ENCODE measurements at regions not wholly inside any gene's neighbourhood (a gene's known extent, or its start where the extent isn't known, plus 50 kb on each side); places are given as distances from the start of the nearest gene placed in this dataset.

- no peak overlapping the region for H3K9ac ChIP-seq (ENCODE audit: low read length in 2 of 2)
- peaks cover 13 to 16% of the 10 kb centered on the region in 2 donors for H3K9me3 ChIP-seq (ENCODE audit: control insufficient read depth in 2 of 2, low read length in 2 of 2)
- peaks cover 0 to 4% of the 10 kb centered on the region in 2 donors for H3K27me3 ChIP-seq (ENCODE audit: control insufficient read depth in 1 of 2, insufficient read depth in 2 of 2, low read length in 2 of 2)
- H3K36me3 ChIP-seq (ENCODE audit: control insufficient read depth in 2 of 2, insufficient read depth in 2 of 2, low read length in 2 of 2) = no peaks in the 10 kb centered on the region
- H3K4me1 ChIP-seq (ENCODE audit: control insufficient read depth, insufficient read depth, low read length) = peaks cover 6% of the 10 kb centered on the region
- H3K27ac ChIP-seq (ENCODE audit: low read length) = no peak overlapping the region
- no peak overlapping the region for H3K4me3 ChIP-seq (ENCODE audit: low read length in 2 of 2)
Measured at GRCh38 chr21:35430260-35430659, 381.2 kb upstream of the RUNX1 start.

DNA sequence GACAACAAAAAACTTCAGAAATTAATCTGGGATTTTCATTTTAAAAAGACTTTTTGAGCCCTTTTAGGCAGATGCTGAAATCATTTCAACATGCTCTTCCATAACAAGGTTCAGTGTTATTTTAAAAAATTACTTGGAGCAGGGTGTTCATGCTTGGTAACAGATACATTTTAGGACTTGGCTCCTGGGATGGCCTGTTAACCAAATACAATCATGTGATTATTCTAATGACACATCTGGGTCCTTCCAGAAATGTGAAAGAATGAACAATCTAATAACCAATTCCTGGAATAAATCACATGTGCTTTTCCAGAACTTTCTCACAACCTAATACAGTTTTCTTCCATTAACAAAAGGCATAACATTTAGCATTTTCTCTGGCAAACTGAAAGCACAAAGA is 379.8 kb upstream of the RUNX1 start:
- peaks cover 6% of the 10 kb centered on the region for H3K4me1 ChIP-seq (ENCODE audit: control insufficient read depth, insufficient read depth, low read length)
- H3K27me3 ChIP-seq (ENCODE audit: control insufficient read depth in 1 of 2, insufficient read depth in 2 of 2, low read length in 2 of 2) = peaks cover 0 to 4% of the 10 kb centered on the region in 2 donors
- no peak overlapping the region for H3K4me3 ChIP-seq (ENCODE audit: low read length in 2 of 2)
- H3K36me3 ChIP-seq (ENCODE audit: control insufficient read depth in 2 of 2, insufficient read depth in 2 of 2, low read length in 2 of 2) = no peaks in the 10 kb centered on the region
- peak overlapping the region; percentile 25 for H3K27ac ChIP-seq (ENCODE audit: low read length)
- H3K9me3 ChIP-seq (ENCODE audit: control insufficient read depth in 2 of 2, low read length in 2 of 2) = peaks cover 13 to 16% of the 10 kb centered on the region in 2 donors
- no peak overlapping the region for H3K9ac ChIP-seq (ENCODE audit: low read length in 2 of 2)

DNA sequence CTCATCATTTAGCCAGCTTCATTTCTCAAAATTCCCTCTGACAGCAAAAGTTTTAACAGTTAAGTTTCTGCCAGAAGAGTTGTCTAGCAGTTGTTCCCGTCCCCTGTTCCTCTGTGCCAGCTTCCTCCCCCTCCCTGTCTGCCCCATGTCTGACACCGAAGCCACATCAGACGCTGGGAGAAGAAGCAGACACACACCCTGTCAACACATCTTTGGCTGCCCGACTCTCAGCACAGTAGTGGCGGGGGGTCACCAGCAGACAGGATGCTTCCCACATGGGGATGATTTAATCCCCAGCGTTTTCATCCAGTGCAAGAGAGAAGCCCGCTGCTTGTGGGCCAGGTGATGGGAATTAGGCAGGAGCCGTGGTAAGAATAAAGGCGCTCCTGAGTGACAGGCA is 379.4 kb upstream of the RUNX1 start:
- peaks cover 0 to 4% of the 10 kb centered on the region in 2 donors for H3K27me3 ChIP-seq (ENCODE audit: control insufficient read depth in 1 of 2, insufficient read depth in 2 of 2, low read length in 2 of 2)
- H3K27ac ChIP-seq (ENCODE audit: low read length) = peak overlapping the region; percentile 25
- no peak overlapping the region for H3K9ac ChIP-seq (ENCODE audit: low read length in 2 of 2)
- H3K9me3 ChIP-seq (ENCODE audit: control insufficient read depth in 2 of 2, low read length in 2 of 2) = peaks cover 13 to 15% of the 10 kb centered on the region in 2 donors
- H3K4me3 ChIP-seq (ENCODE audit: low read length in 2 of 2) = no peak overlapping the region
- no peaks in the 10 kb centered on the region for H3K36me3 ChIP-seq (ENCODE audit: control insufficient read depth in 2 of 2, insufficient read depth in 2 of 2, low read length in 2 of 2)
- peaks cover 6% of the 10 kb centered on the region for H3K4me1 ChIP-seq (ENCODE audit: control insufficient read depth, insufficient read depth, low read length)

GRCh38 chr21:35428001-35428320 is 378.9 kb upstream of the RUNX1 start:
- Histone ChIP-seq H3K27me3 (ENCODE audit: control insufficient read depth in 1 of 2, insufficient read depth in 2 of 2, low read length in 2 of 2) (peaks cover 0 to 4% of the 10 kb centered on the region in 2 donors), H3K27ac (ENCODE audit: low read length) (peak overlapping the region; percentile 25), H3K4me1 (ENCODE audit: control insufficient read depth, insufficient read depth, low read length) (peaks cover 6% of the 10 kb centered on the region), H3K4me3 (ENCODE audit: low read length in 2 of 2) (no peak overlapping the region), H3K9ac (ENCODE audit: low read length in 2 of 2) (no peak overlapping the region), H3K36me3 (ENCODE audit: control insufficient read depth in 2 of 2, insufficient read depth in 2 of 2, low read length in 2 of 2) (no peaks in the 10 kb centered on the region), H3K9me3 (ENCODE audit: control insufficient read depth in 2 of 2, low read length in 2 of 2) (peaks cover 12 to 18% of the 10 kb centered on the region in 2 donors)

DNA sequence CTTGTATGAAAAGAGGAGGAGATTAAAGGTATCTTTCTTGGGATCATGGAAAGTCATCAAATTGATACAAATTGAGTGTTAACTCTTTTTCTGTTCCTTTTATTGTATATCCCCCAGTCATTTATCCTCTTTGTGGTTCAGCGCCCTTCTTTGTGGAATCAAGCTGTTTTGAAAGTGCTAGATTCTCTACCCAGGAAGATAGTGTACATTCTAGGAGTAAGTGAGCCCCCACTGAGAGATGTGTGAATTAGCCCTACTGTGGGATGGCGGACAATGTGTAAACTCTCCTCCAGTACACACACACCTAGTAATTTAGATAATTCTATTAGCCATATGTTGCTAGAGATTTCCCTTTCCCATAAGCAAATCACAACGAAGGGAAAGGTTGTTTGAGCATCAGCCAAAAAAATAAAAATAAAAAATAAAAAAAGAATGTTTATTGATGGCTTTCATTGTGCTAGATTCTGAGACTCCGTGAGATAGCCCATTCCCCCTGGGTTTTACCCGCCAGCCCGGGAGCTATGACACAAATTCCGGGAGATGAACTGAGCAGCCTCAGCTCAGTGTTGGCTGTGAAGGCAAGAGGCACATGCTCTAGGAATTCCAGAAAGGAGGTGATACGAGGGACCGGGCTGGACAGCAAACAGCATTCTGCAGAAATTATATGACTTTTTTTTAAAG is 378.4 kb upstream of the RUNX1 start:
- peaks cover 0 to 4% of the 10 kb centered on the region in 2 donors for H3K27me3 ChIP-seq (ENCODE audit: control insufficient read depth in 1 of 2, insufficient read depth in 2 of 2, low read length in 2 of 2)
- H3K27ac ChIP-seq (ENCODE audit: low read length) = no peak overlapping the region
- peaks cover 6% of the 10 kb centered on the region for H3K4me1 ChIP-seq (ENCODE audit: control insufficient read depth, insufficient read depth, low read length)
- no peak overlapping the region for H3K9ac ChIP-seq (ENCODE audit: low read length in 2 of 2)
- peaks cover 10 to 19% of the 10 kb centered on the region in 2 donors for H3K9me3 ChIP-seq (ENCODE audit: control insufficient read depth in 2 of 2, low read length in 2 of 2)
- no peaks in the 10 kb centered on the region for H3K36me3 ChIP-seq (ENCODE audit: control insufficient read depth in 2 of 2, insufficient read depth in 2 of 2, low read length in 2 of 2)
- no peak overlapping the region for H3K4me3 ChIP-seq (ENCODE audit: low read length in 2 of 2)

DNA sequence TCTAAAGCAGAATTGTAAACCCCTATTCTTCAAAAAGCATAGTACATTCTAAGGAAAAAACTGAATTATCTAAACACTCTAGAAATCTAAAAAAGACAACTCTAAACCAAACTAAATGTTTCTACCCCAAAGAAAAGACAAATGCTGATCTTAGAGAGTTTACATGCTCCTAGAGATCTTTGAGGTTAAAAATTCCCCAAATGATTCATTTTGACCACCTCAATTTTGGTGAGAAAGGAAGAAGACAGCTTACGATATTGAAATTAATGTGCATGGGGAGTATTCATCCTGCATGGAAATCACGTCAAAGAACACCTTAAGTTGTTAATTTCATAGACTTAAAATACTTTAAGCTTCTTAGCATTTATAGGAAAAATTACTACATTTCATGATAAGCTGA is 377.8 kb upstream of the RUNX1 start:
- Histone ChIP-seq H3K9me3 (ENCODE audit: control insufficient read depth in 2 of 2, low read length in 2 of 2) (peaks cover 10 to 18% of the 10 kb centered on the region in 2 donors), H3K36me3 (ENCODE audit: control insufficient read depth in 2 of 2, insufficient read depth in 2 of 2, low read length in 2 of 2) (no peaks in the 10 kb centered on the region), H3K4me1 (ENCODE audit: control insufficient read depth, insufficient read depth, low read length) (peaks cover 6% of the 10 kb centered on the region), H3K27ac (ENCODE audit: low read length) (no peak overlapping the region), H3K9ac (ENCODE audit: low read length in 2 of 2) (no peak overlapping the region), H3K4me3 (ENCODE audit: low read length in 2 of 2) (no peak overlapping the region), H3K27me3 (ENCODE audit: control insufficient read depth in 1 of 2, insufficient read depth in 2 of 2, low read length in 2 of 2) (peaks cover 0 to 4% of the 10 kb centered on the region in 2 donors)

- no peak overlapping the region for H3K9ac ChIP-seq (ENCODE audit: low read length in 2 of 2)
- peaks cover 0 to 4% of the 10 kb centered on the region in 2 donors for H3K27me3 ChIP-seq (ENCODE audit: control insufficient read depth in 1 of 2, insufficient read depth in 2 of 2, low read length in 2 of 2)
- no peaks in the 10 kb centered on the region for H3K36me3 ChIP-seq (ENCODE audit: control insufficient read depth in 2 of 2, insufficient read depth in 2 of 2, low read length in 2 of 2)
- H3K9me3 ChIP-seq (ENCODE audit: control insufficient read depth in 2 of 2, low read length in 2 of 2) = peaks cover 11 to 15% of the 10 kb centered on the region in 2 donors
- H3K4me3 ChIP-seq (ENCODE audit: low read length in 2 of 2) = no peak overlapping the region
- no peak overlapping the region for H3K27ac ChIP-seq (ENCODE audit: low read length)
- H3K4me1 ChIP-seq (ENCODE audit: control insufficient read depth, insufficient read depth, low read length) = peaks cover 6% of the 10 kb centered on the region
Measured at GRCh38 chr21:35426469-35426868, 377.4 kb upstream of the RUNX1 start.

- no peak overlapping the region for H3K27ac ChIP-seq (ENCODE audit: low read length)
- H3K27me3 ChIP-seq (ENCODE audit: control insufficient read depth in 1 of 2, insufficient read depth in 2 of 2, low read length in 2 of 2) = peaks cover 0 to 2% of the 10 kb centered on the region in 2 donors
Measured at GRCh38 chr21:35424122-35424521, 375.0 kb upstream of the RUNX1 start.

GRCh38 chr21:35423709-35424108 is 374.6 kb upstream of the RUNX1 start:
- Histone ChIP-seq H3K36me3 (ENCODE audit: control insufficient read depth in 2 of 2, insufficient read depth in 2 of 2, low read length in 2 of 2) (no peaks in the 10 kb centered on the region), H3K9ac (ENCODE audit: low read length in 2 of 2) (no peak overlapping the region), H3K9me3 (ENCODE audit: control insufficient read depth in 2 of 2, low read length in 2 of 2) (peaks cover 11 to 15% of the 10 kb centered on the region in 2 donors), H3K27me3 (ENCODE audit: control insufficient read depth in 1 of 2, insufficient read depth in 2 of 2, low read length in 2 of 2) (peaks cover 0 to 2% of the 10 kb centered on the region in 2 donors), H3K27ac (ENCODE audit: low read length) (no peak overlapping the region), H3K4me1 (ENCODE audit: control insufficient read depth, insufficient read depth, low read length) (peaks cover 5% of the 10 kb centered on the region), H3K4me3 (ENCODE audit: low read length in 2 of 2) (no peak overlapping the region)

More at GRCh38 chr21:35424122-35424521, 375.0 kb upstream of the RUNX1 start:
- Histone ChIP-seq H3K36me3 (ENCODE audit: control insufficient read depth in 2 of 2, insufficient read depth in 2 of 2, low read length in 2 of 2) (no peaks in the 10 kb centered on the region), H3K4me3 (ENCODE audit: low read length in 2 of 2) (no peak overlapping the region), H3K9ac (ENCODE audit: low read length in 2 of 2) (no peak overlapping the region), H3K9me3 (ENCODE audit: control insufficient read depth in 2 of 2, low read length in 2 of 2) (peaks cover 11 to 15% of the 10 kb centered on the region in 2 donors), H3K4me1 (ENCODE audit: control insufficient read depth, insufficient read depth, low read length) (peaks cover 6% of the 10 kb centered on the region)

DNA sequence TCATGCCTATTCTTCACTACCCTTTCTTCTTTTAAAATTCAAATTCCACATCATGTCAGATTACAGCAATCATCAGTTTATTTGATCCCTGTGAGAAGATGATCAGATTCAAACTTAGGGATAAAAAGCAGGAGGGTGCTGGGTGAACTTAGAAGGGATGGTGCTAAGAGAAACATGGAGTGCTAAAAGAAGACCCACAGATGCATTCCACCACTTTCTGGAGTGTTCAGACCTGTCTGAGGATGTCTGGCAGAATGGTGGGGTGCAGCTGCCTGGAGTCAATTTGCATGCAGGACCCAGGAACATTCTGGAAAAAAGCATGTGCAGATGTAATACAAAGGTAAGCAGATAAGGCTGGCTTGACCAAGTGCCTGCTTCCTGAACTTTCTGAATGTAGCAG is 372.9 kb upstream of the RUNX1 start:
- H3K27ac ChIP-seq (ENCODE audit: low read length) = no peak overlapping the region
- peaks cover 11 to 15% of the 10 kb centered on the region in 2 donors for H3K9me3 ChIP-seq (ENCODE audit: control insufficient read depth in 2 of 2, low read length in 2 of 2)
- no peaks in the 10 kb centered on the region for H3K36me3 ChIP-seq (ENCODE audit: control insufficient read depth in 2 of 2, insufficient read depth in 2 of 2, low read length in 2 of 2)
- no peaks in the 10 kb centered on the region for H3K27me3 ChIP-seq (ENCODE audit: control insufficient read depth in 1 of 2, insufficient read depth in 2 of 2, low read length in 2 of 2)
- H3K9ac ChIP-seq (ENCODE audit: low read length in 2 of 2) = no peak overlapping the region
- H3K4me1 ChIP-seq (ENCODE audit: control insufficient read depth, insufficient read depth, low read length) = no peaks in the 10 kb centered on the region
- H3K4me3 ChIP-seq (ENCODE audit: low read length in 2 of 2) = no peak overlapping the region

- no peaks in the 10 kb centered on the region for H3K36me3 ChIP-seq (ENCODE audit: control insufficient read depth in 2 of 2, insufficient read depth in 2 of 2, low read length in 2 of 2)
- H3K9me3 ChIP-seq (ENCODE audit: control insufficient read depth in 2 of 2, low read length in 2 of 2) = peaks cover 11 to 15% of the 10 kb centered on the region in 2 donors
- H3K4me1 ChIP-seq (ENCODE audit: control insufficient read depth, insufficient read depth, low read length) = no peaks in the 10 kb centered on the region
- H3K9ac ChIP-seq (ENCODE audit: low read length in 2 of 2) = no peak overlapping the region
- no peak overlapping the region for H3K4me3 ChIP-seq (ENCODE audit: low read length in 2 of 2)
- H3K27ac ChIP-seq (ENCODE audit: low read length) = no peak overlapping the region
- no peaks in the 10 kb centered on the region for H3K27me3 ChIP-seq (ENCODE audit: control insufficient read depth in 1 of 2, insufficient read depth in 2 of 2, low read length in 2 of 2)
Measured at GRCh38 chr21:35421221-35421620, 372.1 kb upstream of the RUNX1 start.
